Right ventricle myocardium inferior (tissue), 1 donor: ENCODE measurements at regions not wholly inside any gene's neighbourhood (a gene's known extent, or its start where the extent isn't known, plus 50 kb on each side); places are given as distances from the start of the nearest gene placed in this dataset.
"Not testable (repeated sequence)": the region's sequence is repeated elsewhere in the genome, so short reads cannot be mapped to it uniquely, and the experiment has no call there.

Experiments used
- ATAC-seq: fragments of 200-7000 bp; cut with Tn5 transposase; one replicate; pipeline ENCODE4 v1.9.1; 2020; ENCODE audit warnings: mild to moderate bottlenecking, moderate library complexity
- DNase-seq: peaks from one replicate; pipeline ENCODE4 v3.0.0; 2021; ENCODE audit errors: missing footprints
- intact Hi-C: fragments of 100-400 bp; cut with DNase I; formaldehyde crosslinking; loops from one replicate; pipeline ENCODE4 v1.11.0; 2022
- donor health status: DM: no; HTN: yes; CAD: no; lungs with severe emphysema.

DNA sequence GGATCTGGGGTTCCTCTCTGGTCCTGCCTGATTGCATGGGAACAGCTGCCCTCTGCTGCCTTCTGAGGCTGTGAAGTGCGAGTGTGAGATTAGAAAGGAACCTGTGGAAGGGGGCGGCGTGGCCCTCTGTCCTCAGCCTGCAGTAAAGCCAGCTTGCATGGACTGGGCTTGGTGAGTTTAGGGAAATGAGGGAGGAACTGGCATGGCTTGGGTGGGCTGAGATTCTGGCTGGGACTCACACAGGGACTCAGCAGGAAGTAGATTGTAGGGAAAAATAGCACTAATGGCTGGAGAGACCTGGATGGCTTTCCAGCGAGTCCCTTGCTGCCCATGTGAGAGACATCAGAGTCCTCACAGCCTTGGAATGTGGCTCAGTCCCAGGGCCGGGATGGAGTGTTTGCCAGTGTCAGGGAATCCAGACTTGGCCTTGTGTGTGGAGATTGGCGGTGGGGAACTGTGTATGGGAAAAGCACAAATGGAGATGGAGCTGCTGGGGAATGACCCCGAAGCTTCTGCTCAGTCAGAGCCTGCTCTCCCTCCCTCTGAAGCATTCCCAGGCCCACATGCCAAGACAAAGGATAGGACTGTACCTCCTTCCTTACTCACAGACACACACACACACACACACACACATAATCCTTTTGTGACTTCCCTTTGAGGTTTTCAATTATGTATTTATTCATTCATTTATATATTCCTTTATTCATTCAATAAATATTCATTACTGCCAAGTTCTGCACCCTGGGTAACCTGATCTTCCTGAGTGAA is 115.4 kb downstream of the ACAA2 start:
- intact Hi-C loops, result no loop called here
- DNase-seq (no peak), ATAC-seq (peak; percentile 66)

DNA sequence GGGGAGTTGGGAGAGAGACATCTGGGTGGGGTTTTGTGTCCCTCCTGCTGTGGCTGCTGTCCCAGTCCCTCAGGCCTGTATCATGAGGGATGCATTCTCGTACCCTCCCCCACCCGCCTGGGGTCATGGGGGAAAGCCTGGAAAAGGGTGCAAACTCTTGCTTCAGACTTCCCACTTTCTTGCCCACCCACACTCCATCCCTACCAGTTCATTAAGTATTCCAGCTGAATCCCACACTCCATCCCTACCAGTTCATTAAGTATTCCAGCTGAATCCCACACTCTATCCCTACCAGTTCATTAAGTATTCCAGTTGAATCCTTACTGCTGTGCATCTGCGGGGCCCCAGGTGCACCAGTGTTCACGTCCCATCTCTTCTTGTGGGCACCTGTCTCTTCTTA is 116.3 kb downstream of the ACAA2 start:
- no peak for ATAC-seq
- intact Hi-C loops, result no loop called here
- no peak for DNase-seq

- ATAC-seq (no peak), DNase-seq (no peak)
- intact Hi-C loops, result no loop called here
Observed at GRCh38 chr18:49694402-49694801, 118.9 kb downstream of the ACAA2 start.

DNA sequence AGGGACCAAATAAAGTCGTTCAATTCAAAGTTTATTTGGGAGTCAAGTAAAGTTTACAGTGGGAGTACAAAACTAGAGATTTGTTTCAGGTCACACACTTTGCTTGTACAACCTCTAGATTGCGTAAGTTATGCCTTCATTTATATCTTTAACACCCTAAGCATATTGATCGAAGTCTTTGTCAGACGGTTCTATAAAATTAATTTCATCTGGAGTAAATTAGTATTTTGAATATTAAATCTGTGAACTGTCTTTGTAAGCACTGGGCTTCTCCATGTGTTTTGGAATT is 119.7 kb downstream of the ACAA2 start:
- intact Hi-C loops, result no loop called here
- DNase-seq, result no peak
- no peak for ATAC-seq

DNA sequence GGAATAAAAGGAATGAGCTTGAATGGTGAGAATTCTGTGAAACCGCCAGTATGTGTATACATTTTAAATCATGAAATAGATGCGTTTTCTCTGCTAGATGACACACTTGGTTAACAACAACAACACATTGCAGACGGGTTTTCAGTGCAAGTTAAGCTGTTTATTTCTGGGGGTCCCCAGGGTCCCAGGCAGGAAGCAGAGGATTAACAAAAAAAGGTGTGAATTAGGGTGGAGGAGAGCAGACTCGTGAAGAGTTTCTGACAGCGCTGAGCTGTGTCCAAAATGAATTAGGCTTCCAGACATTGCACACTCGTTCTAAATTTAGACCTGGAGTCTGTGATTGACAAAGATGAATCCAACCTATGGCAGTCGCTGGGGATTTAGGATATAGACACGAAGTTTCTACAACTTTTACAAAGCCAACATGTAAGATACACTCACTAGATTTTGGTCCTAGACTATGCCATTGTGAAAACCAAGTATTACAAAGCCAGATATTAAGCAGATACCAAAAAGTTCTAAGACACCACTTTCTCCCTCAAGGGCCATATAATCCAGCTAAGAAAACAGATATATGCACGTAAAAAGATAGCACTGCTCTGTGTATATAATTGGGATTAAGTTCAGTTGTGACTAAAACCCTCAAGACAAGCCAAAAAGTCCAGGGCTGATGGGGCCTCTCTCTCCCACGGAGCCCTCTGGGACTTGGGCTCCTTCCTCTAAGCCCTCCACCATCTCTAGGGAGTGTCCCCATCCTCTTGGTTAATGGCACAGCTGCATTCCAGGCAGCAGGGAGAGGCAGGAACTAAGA is 120.2 kb downstream of the ACAA2 start:
- intact Hi-C loops, result no loop called here
- no peak for DNase-seq
- no peak for ATAC-seq

DNA sequence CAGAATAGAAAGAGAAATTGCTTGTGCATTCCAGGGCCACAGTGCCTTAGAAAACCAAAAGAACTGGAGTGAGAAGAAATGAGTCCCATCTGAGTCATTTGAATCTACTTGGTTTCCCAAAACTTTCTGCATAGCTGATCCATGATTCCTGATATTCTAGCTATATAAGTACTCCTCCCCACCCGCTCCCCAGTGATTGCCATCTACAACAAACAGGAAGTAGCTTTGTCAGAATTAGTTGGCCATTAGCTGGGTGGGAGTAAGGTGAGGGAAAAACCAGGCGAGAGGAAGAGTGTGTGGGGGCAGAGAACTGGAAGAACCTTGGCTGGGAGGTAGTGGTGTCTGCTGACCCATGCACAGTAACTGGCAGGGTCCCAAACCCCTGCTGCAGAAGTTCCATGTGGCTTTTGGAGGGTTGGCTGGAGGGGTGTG is 122.1 kb downstream of the ACAA2 start:
- ATAC-seq (no peak), DNase-seq (no peak)
- intact Hi-C loops, result no loop called here

- ATAC-seq, result no peak
- intact Hi-C loops, result no loop called here
- no peak for DNase-seq
Observed at GRCh38 chr18:49690312-49690711, 123.0 kb downstream of the ACAA2 start.

DNA sequence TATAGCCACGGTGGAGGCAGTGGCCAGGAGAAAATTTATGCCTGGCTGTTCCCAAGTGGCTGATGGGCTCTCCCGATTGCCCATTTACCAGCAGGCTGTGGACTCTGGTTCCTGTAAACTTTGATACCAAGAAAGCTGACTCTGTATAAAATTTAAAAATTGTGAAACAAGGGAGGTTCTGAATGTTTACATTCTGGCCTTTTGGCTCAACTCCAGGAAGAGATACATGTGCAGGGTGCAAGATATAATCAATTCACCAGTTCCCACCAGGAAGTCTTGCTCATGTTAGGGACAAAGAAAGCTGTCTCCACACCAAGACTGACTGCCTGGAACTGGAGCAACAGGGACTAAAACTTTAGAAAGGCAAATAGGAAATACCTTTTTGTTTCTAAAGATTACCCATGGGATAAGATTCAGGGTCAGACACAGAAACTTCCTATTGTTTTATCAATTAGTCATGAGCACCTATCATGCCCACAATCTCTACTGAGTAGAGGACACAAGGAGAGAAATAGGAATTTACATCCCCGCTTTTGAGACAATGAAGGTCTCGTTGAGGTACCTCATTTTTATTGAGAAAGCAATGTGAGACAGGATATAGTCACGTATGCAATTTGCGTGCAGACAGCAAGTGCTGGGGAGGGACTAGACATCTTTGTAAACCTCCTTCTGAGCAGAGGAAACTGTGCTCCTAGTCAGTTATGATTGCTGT is 123.5 kb downstream of the LIPG start:
- intact Hi-C loops, result no loop called here
- ATAC-seq, result no peak
- DNase-seq, result no peak

- intact Hi-C loops, DNase-seq, ATAC-seq: not testable (repeated sequence)
Observed at GRCh38 chr18:49682803-49683190, 120.9 kb downstream of the LIPG start.

DNA sequence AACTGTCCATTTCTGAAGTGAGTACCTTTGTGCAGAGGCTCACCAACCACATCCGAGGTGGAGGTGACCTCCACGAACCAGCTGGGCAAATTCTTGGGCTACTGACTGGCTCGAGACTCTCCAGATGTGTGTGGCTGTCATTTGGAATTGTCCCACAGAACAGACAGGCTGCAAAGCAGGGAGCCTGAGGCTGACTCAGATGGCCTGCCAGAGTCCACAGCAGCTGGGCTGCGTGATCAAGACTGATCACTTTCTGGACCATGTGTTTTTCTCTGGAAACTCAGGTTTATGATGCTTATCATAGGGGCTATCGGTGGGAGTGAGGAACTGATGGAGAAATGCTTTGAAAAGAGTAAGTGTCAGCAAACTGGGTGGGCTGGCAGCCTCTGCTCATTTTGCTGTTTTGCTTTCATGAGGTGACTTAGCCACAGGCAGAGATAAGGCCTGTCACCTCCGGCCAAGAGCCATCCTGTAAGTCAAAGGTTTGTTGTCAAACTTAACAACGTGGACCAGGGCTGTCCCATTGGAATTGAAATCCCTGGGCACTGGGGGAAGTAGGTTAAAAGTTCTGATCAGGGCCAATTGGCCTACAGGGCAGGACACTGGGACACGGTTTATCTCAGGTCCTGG is 120.4 kb downstream of the LIPG start:
- DNase-seq (no peak), ATAC-seq (no peak)
- intact Hi-C loops, result no loop called here

- ATAC-seq (no peak), DNase-seq (no peak)
- intact Hi-C loops, result no loop called here
Observed at GRCh38 chr18:49681387-49681786, 119.5 kb downstream of the LIPG start.

- ATAC-seq (no peak), DNase-seq (no peak)
- intact Hi-C loops, result no loop called here
Observed at GRCh38 chr18:49678440-49678839, 116.6 kb downstream of the LIPG start.

DNA sequence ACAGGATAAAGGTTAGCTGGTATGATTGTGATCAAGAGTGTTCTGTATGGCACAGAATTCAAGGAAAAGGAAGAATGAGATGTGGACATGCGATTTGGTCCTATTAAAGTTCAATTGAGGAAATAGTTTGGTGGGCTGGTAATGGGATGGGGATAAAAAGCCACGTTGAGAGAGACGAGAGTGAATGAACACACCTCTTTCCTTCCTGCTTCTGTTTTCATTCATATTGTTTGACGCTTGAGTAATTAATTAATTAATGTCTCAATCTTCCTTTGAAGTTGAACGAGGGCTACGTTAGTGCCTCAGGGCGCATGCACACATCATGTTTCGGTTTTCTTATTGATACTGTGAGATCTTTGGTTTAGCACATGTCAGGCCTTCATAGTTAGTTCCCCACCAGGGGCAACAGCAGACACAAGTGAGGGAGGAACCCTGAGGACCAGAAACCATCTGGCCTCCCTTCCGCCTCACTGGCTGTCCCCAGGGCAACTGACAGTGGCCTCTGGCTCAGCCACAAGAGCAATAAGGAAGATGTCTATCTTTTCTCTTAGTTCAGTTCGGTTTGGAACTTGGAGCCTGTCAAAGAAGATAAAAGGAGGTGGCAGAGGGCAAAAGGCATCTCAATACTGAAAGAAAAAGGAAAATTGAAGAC is 116.0 kb downstream of the LIPG start:
- DNase-seq, result no peak
- no peak for ATAC-seq
- intact Hi-C loops, result no loop called here

GRCh38 chr18:49677081-49677480 is 115.2 kb downstream of the LIPG start:
- ATAC-seq, result no peak
- intact Hi-C loops, result no loop called here

DNA sequence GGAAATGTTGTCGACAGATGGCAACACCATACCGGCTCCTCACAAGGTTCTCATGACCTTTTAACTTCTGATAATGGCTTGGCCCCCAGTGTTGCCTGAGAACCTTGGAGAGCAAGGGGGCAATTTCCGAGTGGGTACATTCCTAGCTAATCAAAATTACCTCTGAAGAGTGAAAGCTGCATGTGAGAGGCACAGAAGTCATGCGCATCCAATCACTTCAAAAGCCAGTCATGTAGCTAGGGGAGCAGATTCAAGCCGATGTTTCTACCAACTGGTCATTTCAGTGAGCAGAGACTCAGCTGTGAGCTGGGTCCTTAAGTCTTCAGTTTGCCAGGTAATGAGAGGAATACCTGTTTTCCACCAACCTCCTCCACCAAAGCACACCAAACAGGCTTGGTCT is 111.4 kb downstream of the LIPG start:
- ATAC-seq (no peak), DNase-seq (no peak)
- intact Hi-C loops, result no loop called here

More at GRCh38 chr18:49677081-49677480, 115.2 kb downstream of the LIPG start:
- DNase-seq, result no peak

GRCh38 chr18:49672853-49673252 is 111.0 kb downstream of the LIPG start:
- ATAC-seq, result no peak
- intact Hi-C loops, result no loop called here
- no peak for DNase-seq

DNA sequence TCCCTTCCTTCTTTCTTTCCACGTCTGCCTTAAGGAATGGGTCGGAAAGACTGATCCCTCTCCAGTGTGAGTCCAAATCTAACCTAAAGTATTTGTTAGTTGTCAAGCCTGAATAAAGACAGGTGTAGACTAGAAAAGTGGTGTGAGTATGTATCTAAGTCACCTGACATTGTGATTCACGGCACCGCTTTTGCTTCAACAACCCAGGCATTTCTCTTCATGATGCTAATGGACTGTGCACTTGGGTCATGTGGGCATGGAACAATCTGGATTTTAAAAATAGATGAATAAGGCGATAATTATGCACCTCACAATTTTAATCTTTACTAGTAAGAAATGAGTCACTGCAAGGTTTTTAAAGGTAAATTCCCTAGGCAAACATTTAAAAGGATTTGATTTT is 107.5 kb downstream of the LIPG start:
- DNase-seq (no peak), ATAC-seq (no peak)
- intact Hi-C loops, result no loop called here

GRCh38 chr18:49668574-49669275 is 106.9 kb downstream of the LIPG start:
- DNase-seq (peak; percentile 74), ATAC-seq (peak; percentile 92)
- intact Hi-C loops, result no loop called here
